GM21526 (cell line): ENCODE measurements at regions not wholly inside any gene's neighbourhood (a gene's known extent, or its start where the extent isn't known, plus 50 kb on each side); places are given as distances from the start of the nearest gene placed in this dataset.
"Not testable (repeated sequence)": the region's sequence is repeated elsewhere in the genome, so short reads cannot be mapped to it uniquely, and the experiment has no call there.

Experiments
- ATAC-seq: cut with Tn5 transposase; IDR thresholded peaks from one replicate; pipeline ENCODE4 v1.9.1; 2021; ENCODE audit warnings: moderate library complexity; ENCODE audit not compliant: unreplicated experiment, low FRiP score

DNA sequence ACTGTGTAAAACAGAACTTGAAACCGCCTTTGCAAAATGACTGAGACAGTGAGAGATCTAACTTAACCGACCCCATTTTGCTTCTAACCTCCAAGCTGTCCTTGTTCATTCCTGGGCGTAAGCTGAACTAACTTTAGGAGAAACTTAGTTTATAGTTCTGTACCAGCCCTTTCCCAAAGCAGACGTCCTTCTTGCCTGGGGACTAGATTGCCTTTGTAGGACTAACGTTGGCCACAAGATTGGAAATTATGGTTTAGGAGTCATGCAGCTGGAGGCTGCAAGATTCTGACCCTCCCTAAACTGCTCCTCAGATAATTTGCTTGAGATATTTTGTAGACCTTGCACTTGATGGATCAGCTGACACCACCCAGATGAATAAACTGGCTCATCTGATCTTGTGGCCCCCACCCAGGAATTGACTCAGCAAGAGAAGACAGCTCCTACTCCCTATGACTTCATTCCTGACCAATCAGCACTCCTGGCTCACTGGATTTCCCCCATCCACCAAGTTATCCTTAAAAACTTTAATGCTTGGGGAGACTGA, 219.9 kb upstream of the PROK2 start:
- ATAC-seq: no peak

DNA sequence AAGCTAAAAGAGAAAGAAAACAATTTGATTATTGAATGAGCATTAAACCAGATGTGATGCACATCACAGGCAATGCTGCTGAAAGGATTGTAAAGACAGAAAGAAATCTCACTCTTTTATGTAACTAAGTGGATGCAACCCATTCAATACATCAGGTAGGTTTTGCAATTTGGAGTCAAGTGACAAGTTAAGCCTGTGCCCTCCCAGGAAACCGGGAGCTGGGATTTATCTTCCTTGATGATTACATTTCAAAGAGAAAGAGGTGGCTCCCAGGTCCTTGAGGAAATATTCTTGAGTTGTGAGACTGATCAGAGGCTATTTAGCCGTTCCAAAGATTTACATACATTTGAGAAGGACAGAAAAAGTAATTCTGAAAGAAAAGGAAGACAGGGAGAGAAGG, 219.0 kb upstream of the PROK2 start:
- ATAC-seq: no peak

DNA sequence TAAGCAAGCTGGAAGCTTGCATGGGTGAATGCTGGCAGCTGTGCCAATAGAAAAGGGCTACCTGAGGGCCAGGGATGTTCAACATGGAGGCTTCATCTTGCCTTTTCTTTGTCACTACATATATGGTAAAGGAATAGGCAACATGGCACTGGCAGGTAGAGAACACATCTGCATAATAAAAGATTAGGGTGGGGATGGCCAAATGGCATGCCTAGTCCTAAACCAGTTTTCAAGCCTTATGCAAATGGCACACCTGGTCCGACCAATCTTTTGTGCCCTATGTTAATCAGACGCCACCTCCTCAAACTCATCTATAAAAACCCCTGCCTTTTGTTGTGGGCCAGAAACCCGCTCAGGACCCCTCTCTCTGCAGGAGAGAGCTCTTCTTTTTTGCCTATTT, 216.8 kb upstream of the PROK2 start:
- no peak for ATAC-seq

DNA sequence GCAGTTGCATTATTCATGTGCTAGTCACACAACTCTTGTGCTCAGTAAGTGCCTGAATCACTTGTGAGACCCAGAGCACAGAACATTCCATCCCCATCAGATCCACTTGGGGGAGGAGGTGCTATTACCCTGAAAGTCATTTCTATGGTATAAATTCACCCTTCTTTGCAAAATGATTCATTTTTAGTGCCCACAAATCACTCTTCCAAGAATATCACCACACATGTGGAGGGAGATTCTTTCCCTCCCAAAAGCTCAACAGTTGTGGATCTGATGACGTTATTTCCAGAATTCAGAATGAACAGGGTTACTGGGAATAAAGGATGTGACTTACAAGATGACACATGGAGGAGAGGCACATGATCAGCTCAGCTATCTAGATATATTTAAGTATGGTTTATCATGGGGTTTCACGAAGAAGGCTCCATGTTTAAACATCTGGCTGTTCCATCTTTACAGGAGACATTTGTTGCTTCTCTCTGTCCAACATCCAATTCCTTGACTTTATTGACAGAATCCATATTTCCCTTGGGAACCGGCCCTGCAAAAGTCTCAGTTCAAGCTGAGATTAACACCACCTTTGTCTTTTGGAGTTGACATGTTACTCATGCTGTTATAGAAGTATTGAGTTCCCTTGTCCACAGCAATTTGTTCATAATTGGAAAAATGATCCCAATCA, 214.2 kb upstream of the PROK2 start:
- no peak for ATAC-seq

DNA sequence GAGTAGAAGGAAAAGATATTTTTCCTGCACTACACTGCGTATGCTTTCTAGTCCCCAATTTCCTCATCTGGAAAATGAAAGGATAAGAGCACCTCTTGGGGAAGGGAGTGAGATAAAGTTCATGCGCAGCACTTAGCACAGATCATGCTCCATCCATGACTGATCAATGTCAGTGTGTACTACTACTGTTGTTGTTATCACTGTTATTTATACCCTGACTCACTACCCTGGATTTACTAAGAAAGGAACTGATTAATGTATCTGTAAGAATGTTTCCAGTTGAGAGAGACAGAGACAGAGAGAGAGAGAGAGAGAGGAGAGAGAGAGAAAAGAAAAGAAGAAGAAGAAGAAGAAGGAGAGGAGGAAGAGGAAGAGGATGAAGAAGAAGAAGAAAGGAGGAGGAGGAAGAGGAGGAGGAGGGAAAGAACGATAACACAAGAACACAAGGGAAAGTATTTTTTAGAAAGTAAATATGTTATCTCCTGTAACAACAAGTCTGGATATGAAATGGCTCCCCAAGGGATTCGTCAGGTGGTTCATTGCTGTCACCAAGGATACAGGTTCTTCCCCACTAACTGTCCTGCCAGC, 212.2 kb upstream of the PROK2 start:
- no peak for ATAC-seq

DNA sequence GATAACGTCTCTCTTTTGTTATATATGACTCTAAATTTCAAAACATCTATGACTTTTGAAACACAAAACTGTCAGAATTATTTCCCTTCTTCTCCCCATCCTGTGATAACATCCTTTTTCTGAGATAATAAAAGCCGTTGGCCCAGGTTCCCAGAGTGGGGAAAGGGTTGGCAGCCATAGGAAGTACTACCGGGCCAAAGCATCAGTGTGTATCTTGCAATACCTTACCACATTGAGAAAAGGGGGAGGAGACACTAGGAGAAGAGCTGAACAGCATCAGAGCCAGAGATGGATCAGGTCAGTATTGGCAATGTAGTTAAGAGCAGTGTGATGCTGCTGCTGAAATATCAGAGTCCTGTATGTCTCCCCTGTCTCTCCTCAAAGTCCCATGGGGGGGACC, 210.0 kb upstream of the PROK2 start:
- no peak for ATAC-seq

DNA sequence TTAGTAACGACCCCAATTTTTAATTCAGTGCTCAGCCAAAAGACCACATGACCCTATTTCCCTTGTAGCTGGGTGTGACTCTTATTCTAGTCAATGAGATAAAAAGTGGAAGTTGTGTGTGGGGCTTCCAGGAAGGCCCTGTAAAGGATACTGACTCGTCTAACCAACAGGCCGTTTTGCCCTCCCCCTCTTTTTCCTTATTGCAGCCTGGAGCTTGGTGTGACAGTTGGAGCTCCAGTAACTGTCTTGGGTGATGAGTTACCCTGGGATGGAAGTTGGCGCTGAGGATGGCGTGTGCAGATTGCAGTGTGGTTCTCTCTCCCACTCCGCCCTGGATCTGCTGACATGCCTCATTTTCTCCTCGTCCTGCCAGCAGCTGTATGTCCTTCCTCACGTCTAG, 209.3 kb upstream of the PROK2 start:
- ATAC-seq: no peak

DNA sequence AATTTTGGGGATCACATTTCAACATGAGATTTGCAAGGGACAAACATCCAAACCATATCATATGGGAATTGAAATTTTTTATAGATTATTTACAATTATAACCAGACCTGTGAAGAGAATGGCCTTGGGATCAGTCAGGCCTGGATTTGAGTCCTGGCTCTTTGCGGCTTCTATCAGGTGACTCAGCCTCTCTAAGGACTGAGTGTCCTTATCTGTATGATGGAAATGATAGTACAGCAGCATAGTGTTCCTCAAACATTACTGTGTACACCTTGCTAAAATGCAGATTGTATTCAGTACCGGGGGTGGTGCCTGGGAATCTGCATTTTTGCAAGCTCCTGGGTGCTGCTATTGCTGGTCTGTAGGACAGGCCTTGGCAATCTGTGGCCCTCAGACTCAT, 206.7 kb upstream of the PROK2 start:
- ATAC-seq: no peak

DNA sequence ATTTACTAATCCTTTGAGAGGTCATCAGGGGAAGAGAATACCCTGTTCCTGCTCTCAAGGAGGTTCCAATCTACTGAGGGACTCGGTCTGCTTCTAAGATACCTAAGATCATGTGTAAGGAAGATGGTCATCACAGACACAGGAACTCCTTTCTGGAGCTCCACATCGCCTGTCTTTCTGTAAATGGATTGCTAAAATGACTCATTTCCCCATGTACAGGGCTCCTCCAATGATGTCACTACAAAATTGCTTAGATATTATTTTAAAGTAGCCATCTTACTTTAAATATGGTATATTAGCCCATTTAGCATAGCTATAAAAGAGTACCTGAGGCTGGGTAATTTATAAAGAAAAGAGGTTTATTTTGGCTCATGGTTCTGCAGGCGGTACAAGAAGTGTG, 206.1 kb upstream of the PROK2 start:
- ATAC-seq: no peak

DNA sequence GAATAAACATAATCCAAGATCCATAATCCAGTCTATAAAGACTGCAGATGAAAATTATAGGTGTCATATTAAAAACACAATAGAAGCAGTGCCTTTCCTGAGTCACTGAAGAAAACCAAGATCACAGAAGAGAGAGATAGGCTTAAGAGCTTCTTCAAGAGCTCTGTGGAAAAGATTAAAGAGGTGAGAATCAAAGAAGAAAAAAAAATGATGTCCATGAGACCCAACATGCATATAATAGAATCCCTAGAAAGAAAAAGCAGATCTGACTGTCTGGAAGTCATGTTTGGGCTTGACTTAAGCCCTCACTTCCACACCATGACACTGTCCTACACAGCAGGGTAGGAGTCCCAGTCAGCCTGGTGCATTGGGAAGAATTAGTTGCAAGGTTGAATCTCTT, 205.6 kb upstream of the PROK2 start:
- no peak for ATAC-seq

DNA sequence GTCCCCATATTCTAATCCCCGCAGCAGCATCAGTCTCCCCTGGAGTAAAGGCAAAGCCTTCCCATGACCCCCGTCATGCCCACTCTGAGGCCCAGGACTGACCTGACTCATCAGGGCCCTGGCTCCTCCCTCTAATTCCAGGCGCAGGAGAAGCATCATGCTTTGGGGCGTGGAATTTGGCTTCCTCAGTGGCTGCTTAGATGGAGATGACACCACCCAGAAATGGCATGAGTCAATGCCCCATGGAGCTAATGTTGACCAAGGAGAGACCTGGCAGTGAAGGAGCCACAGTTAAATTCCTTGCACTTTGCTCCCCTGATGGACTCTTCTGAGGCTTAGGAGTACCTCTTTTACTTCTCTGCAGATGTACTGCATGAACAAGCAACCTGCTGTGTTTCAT, 204.2 kb upstream of the PROK2 start:
- ATAC-seq: no peak

DNA sequence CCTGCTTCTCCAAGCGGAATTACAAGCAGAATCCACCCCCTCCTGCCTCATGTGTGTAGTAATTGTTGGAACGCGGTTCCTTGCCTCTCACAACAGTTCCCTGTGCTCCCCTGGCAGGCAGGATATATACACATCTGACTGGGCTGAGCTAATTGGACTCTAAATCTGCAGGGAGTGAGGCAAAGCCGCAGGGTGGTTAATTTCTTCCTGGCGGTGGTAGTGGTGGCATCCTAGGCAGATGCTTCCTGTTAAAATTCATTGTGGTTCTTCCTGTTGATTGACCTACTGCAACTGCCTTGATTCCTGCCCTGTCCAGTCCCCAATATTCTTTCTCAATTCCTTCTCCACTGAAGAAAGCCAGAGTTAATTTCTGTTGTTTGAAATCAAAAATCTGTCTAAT, 202.9 kb upstream of the PROK2 start:
- no peak for ATAC-seq

DNA sequence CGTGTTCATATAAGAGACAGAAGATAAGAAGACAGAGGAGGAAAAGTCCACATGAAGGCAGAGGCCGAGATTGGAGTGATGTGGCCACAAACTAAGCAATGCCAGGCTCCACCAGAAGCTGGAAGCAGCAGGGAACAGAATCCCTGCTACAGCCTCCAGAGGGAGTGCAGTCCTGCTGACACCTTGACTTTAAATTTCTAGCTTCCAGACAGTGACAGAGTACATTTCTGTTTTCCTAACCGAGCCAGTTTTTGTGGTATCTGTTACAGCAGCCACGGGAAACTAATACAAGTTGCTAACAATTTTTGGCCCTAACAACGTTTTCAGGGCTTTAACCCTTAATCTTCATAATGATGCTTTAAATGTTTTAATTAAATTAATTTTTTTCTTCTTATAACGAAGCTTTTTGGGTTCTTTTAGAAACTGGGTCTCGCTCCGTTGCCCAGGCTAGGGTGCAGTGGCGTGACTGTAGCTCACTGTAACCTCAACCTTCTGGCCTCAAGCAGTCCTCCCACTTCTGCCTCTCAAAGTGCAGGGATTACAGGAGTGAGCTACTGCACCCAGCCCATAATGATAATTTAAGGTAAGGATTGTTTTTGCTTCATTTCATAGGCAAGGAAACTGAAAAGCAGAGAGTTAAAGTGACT, 202.3 kb upstream of the PROK2 start:
- ATAC-seq: no peak

DNA sequence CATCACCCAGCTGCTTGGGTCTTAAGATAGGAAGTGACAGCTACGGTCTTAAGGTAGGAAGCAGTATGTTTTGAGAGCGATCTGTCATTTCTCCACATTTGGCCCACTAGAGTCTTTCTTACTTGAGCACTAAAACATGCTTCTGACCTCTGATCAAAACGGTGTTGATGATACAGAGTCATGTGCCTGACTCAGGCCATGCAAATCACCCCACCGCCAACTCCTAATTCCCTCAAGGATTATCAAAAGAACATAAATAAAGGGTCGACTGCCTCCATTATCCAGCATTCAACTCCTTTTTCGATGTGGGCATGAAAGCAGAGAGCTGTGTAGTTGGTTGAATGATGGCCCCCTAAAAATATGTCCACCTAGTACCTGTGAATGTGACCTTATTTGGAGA, 201.7 kb upstream of the PROK2 start:
- ATAC-seq: no peak

DNA sequence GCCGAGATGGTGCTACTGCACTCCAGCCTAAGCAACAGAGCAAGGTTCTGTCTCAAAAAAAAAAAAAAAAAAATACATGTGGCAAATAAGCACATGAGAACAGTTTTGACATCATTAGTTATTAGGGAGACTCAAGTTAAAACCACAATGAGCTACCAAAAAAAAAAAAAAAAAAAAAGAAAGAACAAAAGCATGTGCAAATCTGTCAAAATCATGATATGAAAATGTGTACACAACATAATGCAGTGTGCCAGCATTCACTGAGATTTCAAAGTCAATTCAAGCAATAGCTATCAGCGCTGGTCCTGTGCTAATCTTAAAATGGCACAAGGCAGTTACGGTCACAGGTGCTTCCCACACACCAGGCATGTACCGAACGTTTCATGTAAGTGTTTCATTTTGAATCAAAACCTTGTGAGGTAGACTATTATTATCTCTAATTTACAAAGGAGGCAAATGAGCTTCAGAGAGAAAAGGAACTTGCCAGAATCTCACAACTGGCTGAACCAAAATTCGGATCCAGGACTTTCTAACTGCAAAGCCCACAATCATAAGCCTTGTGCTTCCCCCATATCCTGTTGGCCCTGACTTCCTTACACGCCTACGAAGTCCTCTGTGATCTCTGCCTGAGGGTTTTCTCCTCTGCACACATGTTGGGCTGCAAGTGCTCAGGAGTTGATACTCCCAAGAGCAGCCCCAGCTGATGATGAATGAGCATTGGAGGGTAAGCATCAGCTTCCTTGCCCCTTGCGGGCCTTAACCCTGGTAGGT, 200.1 kb upstream of the PROK2 start:
- peak; percentile 87 for ATAC-seq

DNA sequence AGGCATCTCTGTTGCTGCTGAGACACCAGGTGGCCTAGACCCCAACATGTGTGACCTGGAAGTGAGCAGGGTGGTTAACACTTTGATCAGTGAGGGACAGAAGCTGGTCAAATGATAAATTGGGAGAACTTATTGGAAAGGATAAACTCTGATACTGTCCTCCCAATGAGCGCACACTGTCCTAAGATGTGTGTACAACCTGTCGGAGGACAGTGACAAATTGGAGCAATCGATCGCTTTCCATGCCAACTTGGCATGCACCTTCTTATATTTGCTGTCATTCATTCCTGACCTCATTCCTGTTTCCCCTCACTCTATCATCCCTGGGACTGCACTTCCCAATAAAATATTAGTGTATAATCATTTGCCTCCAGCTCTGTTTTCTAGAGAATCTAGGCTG, 198.7 kb upstream of the PROK2 start:
- no peak for ATAC-seq

DNA sequence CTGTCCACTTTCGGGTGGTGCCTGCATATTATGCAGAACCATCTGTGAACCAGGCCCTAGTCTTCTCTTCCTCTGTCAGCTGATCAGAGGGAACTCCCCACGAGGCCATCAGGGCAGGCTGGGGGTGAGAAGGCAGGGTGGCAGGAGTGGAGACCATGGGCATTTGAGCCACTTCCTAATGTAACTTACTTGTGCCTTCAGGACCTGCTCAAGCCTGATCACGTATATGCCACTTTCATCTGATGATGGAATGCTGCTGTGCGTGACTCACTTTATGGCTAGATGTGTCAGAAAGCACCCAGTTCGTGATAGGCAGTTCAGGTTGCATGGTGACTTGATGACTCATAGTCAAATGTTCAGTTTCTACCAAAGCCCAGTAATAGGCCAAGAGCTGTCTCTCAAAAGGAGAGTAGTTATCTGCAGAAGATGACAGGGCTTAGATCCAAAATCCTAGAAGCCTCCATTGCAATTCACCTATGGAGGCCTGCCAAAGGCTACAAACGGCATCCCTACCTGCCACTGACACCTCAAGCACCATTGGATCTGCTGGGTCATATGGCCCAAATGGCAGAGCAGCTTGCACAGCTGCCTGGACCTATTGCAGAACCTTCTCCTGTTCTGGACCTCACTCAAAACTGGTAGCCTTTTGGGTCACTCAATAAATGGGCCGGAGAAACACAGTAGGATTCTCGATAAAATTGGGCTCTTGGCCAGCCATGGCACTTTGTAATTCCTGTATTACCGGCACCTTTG, 197.7 kb upstream of the PROK2 start:
- ATAC-seq: not testable (repeated sequence)

DNA sequence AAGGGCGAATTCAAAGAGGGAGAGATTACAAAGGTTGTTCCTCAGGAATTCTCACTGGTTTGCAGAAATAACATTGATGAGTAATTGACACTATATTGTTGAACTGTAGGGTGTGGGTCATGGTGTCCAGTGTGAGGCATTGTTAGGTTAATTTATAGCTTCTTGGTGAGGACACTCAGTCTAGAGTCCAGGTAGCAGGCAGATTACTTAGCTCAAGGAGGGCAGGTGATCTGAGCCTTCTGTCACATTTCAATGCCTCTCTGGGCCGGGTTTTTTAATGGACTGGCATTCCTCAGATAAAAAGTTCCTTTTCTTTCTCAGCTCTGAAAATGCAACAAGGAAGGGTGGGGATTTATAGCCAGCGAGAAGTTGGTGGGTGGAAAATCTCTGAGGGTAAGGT, 194.2 kb upstream of the PROK2 start:
- no peak for ATAC-seq

DNA sequence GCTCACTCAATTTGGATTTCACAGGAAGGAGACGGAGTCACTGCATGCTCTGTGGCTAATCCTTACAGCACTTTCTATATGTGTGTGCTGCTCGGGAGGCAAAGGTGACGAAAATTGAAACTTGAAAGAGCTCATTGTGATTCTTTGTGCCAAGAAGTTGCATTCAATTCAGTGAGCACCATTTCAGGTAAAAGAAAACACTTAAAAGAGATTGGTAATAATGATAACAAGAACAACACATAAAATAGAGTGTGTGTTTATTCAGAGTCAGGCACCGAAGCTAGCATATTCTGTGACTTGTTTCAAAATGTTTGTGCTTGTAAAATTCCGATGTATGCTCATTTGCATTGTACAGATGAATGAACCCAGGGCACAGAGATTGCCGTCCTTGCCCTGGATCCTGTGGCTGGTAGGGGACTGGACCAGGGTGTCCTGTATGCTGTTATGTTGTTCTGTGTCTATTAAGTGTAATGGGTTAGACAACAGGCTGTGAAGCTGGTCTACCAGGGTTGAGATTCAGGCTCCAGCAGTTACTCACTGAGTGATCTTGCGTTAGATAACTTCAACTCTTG, 193.3 kb upstream of the PROK2 start:
- ATAC-seq: peak; percentile 83

DNA sequence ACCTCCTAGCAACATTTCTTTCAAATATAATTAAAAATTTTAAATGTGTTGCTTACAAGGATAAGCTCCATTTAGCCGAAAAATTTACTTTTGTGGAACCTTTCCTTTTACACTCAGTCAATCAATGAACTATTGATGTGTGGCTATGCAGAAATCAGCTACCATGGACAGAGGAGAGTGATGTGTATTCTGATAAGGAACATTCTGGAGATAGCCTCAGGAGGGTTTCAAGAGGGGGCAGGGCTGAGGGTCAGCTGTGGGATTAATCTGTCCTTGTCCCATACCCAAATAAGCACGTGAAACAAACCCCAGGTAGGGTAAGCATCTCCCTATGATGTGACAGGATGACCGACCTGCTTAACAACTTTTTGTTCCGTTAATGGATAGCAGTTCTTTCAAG, 192.6 kb upstream of the PROK2 start:
- ATAC-seq: no peak
